SJSA1 (cell line): ENCODE measurements at regions not wholly inside any gene's neighbourhood (a gene's known extent, or its start where the extent isn't known, plus 50 kb on each side); places are given as distances from the start of the nearest gene placed in this dataset.
A peak's percentile ranks its signal among the peaks of the same experiment; 100 is the strongest.

Experiments
- DNase-seq, 2 experiments: peaks; one replicate each; pipeline ENCODE4 v3.0.0-alpha.2; 2015 to 2020; ENCODE audit warnings: low spot score in 2 of 2, low read depth in 1 of 2
- H3K27ac ChIP-seq: fragments of 250-450 bp; sonication (Bioruptor Pico); 2 replicates; pipeline ENCODE4 v1.5.1; 2020; ENCODE audit warnings: mild to moderate bottlenecking, moderate library complexity
- H3K27me3 ChIP-seq: fragments of 250-450 bp; sonication (Bioruptor Pico); replicated peaks from 2 replicates; pipeline ENCODE4 v1.5.1; 2020; ENCODE audit warnings: mild to moderate bottlenecking, moderate library complexity
- H3K36me3 ChIP-seq: fragments of 250-450 bp; sonication (Bioruptor Pico); 2 replicates; pipeline ENCODE4 v1.5.1; 2020; ENCODE audit warnings: mild to moderate bottlenecking
- H3K4me1 ChIP-seq: fragments of 250-450 bp; sonication (Bioruptor Pico); replicated peaks from 2 replicates; pipeline ENCODE4 v1.6.1; 2021; ENCODE audit warnings: mild to moderate bottlenecking
- H3K4me3 ChIP-seq: fragments of 250-450 bp; sonication (Bioruptor Pico); 2 replicates; pipeline ENCODE4 v1.5.1; 2020; ENCODE audit warnings: mild to moderate bottlenecking
- H3K9me3 ChIP-seq: fragments of 250-450 bp; sonication (Bioruptor Pico); replicated peaks from 2 replicates; pipeline ENCODE4 v1.5.1; 2020; ENCODE audit warnings: mild to moderate bottlenecking

- Histone ChIP-seq H3K36me3 (no peaks in the 10 kb centered on the region), H3K4me3 (no peak overlapping the region), H3K4me1 (no peaks in the 10 kb centered on the region), H3K9me3 (no peaks in the 10 kb centered on the region), H3K27me3 (no peaks in the 10 kb centered on the region), H3K27ac (no peak overlapping the region)
- peak in 1 of 2 experiments; percentile 11 for DNase-seq
Measured at GRCh38 chr14:101217080-101217463, 313.6 kb upstream of the RTL1 start.

- H3K4me1 ChIP-seq: no peaks in the 10 kb centered on the region
- H3K9me3 ChIP-seq: no peaks in the 10 kb centered on the region
- DNase-seq: no peak
Measured at GRCh38 chr14:101217616-101218371, 314.3 kb upstream of the RTL1 start.

GRCh38 chr14:101219896-101220703 lies 316.6 kb upstream of the RTL1 start:
- Histone ChIP-seq H3K27ac (no peak overlapping the region), H3K9me3 (no peaks in the 10 kb centered on the region), H3K4me1 (no peaks in the 10 kb centered on the region), H3K4me3 (no peak overlapping the region), H3K27me3 (no peaks in the 10 kb centered on the region), H3K36me3 (no peaks in the 10 kb centered on the region)
- DNase-seq: no peak

More at GRCh38 chr14:101217616-101218371, 314.3 kb upstream of the RTL1 start:
- H3K4me3 ChIP-seq: no peak overlapping the region
- no peak overlapping the region for H3K27ac ChIP-seq
- no peaks in the 10 kb centered on the region for H3K27me3 ChIP-seq
- H3K36me3 ChIP-seq: no peaks in the 10 kb centered on the region

- H3K4me3 ChIP-seq: no peak overlapping the region
- no peak for DNase-seq
- no peaks in the 10 kb centered on the region for H3K27me3 ChIP-seq
- no peaks in the 10 kb centered on the region for H3K4me1 ChIP-seq
- H3K27ac ChIP-seq: no peak overlapping the region
- no peaks in the 10 kb centered on the region for H3K36me3 ChIP-seq
- H3K9me3 ChIP-seq: no peaks in the 10 kb centered on the region
Measured at GRCh38 chr14:101220921-101221510, 317.5 kb upstream of the RTL1 start.

- H3K27ac ChIP-seq: no peak overlapping the region
- no peak for DNase-seq
- no peaks in the 10 kb centered on the region for H3K36me3 ChIP-seq
- H3K4me3 ChIP-seq: no peak overlapping the region
- no peaks in the 10 kb centered on the region for H3K4me1 ChIP-seq
- H3K27me3 ChIP-seq: no peaks in the 10 kb centered on the region
- H3K9me3 ChIP-seq: no peaks in the 10 kb centered on the region
Measured at GRCh38 chr14:101221549-101222160, 318.1 kb upstream of the RTL1 start.

- H3K27me3 ChIP-seq: no peaks in the 10 kb centered on the region
- H3K4me1 ChIP-seq: no peaks in the 10 kb centered on the region
- no peak overlapping the region for H3K27ac ChIP-seq
- H3K9me3 ChIP-seq: no peaks in the 10 kb centered on the region
- H3K4me3 ChIP-seq: no peak overlapping the region
- no peaks in the 10 kb centered on the region for H3K36me3 ChIP-seq
- DNase-seq: no peak
Measured at GRCh38 chr14:101222362-101223070, 319.0 kb upstream of the RTL1 start.

GRCh38 chr14:101223127-101223526 lies 319.6 kb upstream of the RTL1 start:
- Histone ChIP-seq H3K27me3 (no peaks in the 10 kb centered on the region), H3K4me1 (no peaks in the 10 kb centered on the region), H3K4me3 (no peak overlapping the region), H3K27ac (no peak overlapping the region), H3K9me3 (no peaks in the 10 kb centered on the region), H3K36me3 (no peaks in the 10 kb centered on the region)
- DNase-seq: no peak

- no peaks in the 10 kb centered on the region for H3K36me3 ChIP-seq
- no peak overlapping the region for H3K4me3 ChIP-seq
- no peak overlapping the region for H3K27ac ChIP-seq
- H3K9me3 ChIP-seq: no peaks in the 10 kb centered on the region
- DNase-seq: no peak
- no peaks in the 10 kb centered on the region for H3K27me3 ChIP-seq
- H3K4me1 ChIP-seq: no peaks in the 10 kb centered on the region
Measured at GRCh38 chr14:101223561-101224162, 320.1 kb upstream of the RTL1 start.

GRCh38 chr14:101224356-101225156 lies 321.0 kb upstream of the RTL1 start:
- no peaks in the 10 kb centered on the region for H3K27me3 ChIP-seq
- no peaks in the 10 kb centered on the region for H3K9me3 ChIP-seq
- H3K4me3 ChIP-seq: no peak overlapping the region
- H3K4me1 ChIP-seq: no peaks in the 10 kb centered on the region
- no peak overlapping the region for H3K27ac ChIP-seq
- no peak for DNase-seq
- no peaks in the 10 kb centered on the region for H3K36me3 ChIP-seq

GRCh38 chr14:101225157-101226152 lies 321.9 kb upstream of the RTL1 start:
- DNase-seq: no peak
- no peak overlapping the region for H3K4me3 ChIP-seq
- no peaks in the 10 kb centered on the region for H3K27me3 ChIP-seq
- H3K27ac ChIP-seq: no peak overlapping the region
- H3K4me1 ChIP-seq: no peaks in the 10 kb centered on the region
- H3K9me3 ChIP-seq: no peaks in the 10 kb centered on the region
- H3K36me3 ChIP-seq: no peaks in the 10 kb centered on the region

GRCh38 chr14:101226265-101226602 lies 322.7 kb upstream of the RTL1 start:
- Histone ChIP-seq H3K36me3 (no peaks in the 10 kb centered on the region), H3K27ac (no peak overlapping the region), H3K4me3 (no peak overlapping the region), H3K9me3 (no peaks in the 10 kb centered on the region), H3K27me3 (no peaks in the 10 kb centered on the region), H3K4me1 (no peaks in the 10 kb centered on the region)
- no peak for DNase-seq
